ENCODE measurements at regions not wholly inside any gene's neighbourhood (a gene's known extent, or its start where the extent isn't known, plus 50 kb on each side); places are given as distances from the start of the nearest gene placed in this dataset.

DNA sequence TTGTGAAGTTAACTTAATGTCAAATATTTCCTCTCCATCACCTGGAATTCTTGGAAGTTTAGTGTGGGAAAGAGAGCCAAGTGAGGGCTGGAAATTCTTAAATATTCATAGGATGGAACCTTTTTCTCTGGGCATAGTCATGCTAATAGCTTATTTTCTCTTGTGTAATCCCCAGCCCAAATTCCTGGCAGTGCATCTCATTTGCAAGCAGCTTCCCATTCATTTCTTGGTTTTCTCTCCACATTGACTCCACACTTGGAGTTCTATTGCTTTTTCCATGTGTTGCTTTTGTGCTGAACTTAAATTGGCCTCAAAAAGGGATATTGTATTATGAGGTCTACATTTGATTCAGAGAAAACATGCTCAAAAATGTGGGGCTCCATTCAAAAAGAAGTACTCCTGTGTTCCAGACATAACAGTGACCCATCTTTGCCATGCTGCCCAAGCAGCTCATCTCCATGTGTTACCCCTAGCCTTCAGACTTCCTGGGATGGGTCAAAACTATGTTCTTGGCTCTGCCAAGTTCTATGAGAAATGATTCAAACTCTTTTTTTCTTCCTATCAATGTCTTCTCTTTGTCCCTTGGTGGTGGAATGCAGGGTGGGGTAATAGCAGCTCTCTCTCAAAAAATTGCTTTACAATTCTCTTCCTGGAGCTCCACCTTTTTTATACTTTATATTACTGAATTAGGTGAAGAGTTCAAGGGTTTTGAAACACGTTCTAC, 2471.5 kb downstream of the PCDH9 start:
- no peak overlapping the region for H3K27ac ChIP-seq
- no peak for TF ChIP-seq ZFX (IDR thresholded peaks at IDR 0.05)

DNA sequence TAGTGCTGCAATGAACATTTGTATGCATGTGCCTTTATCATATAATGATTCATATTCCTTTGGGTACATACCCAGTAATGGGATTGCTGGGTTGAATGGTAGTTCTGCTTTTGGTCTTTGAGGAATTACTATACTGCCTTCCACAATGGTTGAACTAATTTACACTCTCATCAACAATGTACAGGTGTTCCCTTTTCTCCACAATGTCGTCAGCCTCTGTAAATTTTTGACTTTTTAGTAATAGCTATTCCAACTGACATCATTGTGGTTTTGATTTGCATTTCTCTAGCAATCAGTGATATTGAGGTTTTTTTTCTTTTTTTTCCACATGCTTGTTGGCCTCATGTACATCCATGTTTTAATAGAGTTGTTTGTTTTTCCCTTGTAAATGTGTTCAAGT, 2473.5 kb downstream of the PCDH9 start:
- TF ChIP-seq ZFX (IDR thresholded peaks at IDR 0.05): no peak
- TF ChIP-seq, protein P1, sequence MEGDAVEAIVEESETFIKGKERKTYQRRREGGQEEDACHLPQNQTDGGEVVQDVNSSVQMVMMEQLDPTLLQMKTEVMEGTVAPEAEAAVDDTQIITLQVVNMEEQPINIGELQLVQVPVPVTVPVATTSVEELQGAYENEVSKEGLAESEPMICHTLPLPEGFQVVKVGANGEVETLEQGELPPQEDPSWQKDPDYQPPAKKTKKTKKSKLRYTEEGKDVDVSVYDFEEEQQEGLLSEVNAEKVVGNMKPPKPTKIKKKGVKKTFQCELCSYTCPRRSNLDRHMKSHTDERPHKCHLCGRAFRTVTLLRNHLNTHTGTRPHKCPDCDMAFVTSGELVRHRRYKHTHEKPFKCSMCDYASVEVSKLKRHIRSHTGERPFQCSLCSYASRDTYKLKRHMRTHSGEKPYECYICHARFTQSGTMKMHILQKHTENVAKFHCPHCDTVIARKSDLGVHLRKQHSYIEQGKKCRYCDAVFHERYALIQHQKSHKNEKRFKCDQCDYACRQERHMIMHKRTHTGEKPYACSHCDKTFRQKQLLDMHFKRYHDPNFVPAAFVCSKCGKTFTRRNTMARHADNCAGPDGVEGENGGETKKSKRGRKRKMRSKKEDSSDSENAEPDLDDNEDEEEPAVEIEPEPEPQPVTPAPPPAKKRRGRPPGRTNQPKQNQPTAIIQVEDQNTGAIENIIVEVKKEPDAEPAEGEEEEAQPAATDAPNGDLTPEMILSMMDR (conservative IDR thresholded peaks at IDR 0.05): no peak
- no peak overlapping the region for H3K27ac ChIP-seq

DNA sequence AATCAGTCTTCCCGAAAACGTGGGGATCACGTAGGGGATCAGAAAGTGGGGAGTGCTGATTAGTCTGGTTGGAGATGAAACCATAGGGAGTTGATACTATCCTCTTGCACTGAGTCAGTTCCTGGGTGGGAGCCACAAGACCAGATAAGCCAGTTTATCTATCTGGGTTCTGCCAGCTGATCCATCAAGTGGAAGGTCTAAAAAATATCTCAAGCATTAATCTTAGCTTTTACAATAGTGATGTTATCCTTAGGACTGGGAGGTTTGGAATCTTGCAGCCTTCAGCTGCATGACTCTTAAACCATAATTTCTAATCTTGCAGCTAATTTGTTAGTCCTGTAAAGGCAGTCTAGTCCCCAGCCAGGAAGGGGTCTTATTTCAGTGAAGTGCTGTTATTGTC, 2474.2 kb downstream of the PCDH9 start:
- TF ChIP-seq, protein P1 (conservative IDR thresholded peaks at IDR 0.05): no peak
- TF ChIP-seq ZFX (IDR thresholded peaks at IDR 0.05): no peak
- H3K27ac ChIP-seq: no peak overlapping the region

DNA sequence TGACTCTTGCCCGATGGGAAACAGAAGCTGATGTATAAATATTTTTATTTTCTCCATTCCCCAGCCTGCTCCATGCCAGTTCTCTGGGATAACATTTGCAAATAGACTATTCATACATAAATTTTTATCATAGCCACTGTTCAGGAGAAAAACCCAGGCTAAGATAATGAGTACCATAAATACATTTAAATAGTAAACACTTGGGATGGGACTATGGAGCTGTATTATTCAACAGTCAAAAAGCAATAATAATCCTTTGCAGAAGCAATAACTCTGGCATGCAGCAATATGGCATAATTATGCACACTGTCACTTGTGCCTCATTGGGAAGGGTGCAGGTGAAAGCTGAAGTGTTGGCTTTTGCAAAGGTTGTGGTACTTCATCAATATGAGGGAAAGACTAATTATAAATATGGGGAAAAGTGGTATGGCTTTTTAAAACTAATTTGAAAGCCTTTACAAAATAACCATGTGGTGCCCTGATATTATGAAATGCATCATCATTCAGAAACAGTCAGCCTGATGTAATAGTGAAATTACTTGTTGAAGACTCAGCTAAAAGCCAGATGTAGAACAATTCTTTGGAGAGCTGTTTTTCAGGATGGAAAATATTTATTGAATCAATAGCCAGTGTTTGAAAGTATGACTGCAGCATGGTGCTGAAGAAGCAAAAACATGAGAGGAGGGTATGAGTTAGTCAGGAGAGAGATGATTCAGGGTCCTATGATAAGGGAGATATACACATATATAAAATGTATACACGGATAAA, 2476.7 kb downstream of the PCDH9 start:
- H3K27ac ChIP-seq: no peak overlapping the region
- TF ChIP-seq, protein P1 (conservative IDR thresholded peaks at IDR 0.05): no peak
- no peak for TF ChIP-seq ZFX (IDR thresholded peaks at IDR 0.05)

DNA sequence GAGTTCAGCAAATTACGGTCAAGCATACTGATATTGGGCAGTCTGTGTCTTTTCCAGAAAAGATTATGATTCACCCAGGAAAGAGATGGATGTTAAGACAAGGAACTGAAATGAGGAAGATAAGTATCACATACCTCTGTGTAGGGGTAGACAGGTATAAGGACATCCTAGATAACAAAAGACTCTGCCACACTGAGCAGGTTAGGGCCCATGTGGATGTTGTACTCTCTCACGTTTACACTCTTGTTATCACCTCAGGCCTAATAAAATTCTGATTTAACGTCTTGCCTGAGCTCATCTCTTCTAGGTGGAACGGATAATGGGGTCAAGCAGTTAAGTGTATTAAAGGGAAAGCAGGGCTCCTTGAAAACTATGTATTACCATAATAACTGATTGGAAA, 2480.8 kb downstream of the PCDH9 start:
- H3K27ac ChIP-seq: no peak overlapping the region
- TF ChIP-seq, protein P1 (conservative IDR thresholded peaks at IDR 0.05): no peak
- no peak for TF ChIP-seq ZFX (IDR thresholded peaks at IDR 0.05)

DNA sequence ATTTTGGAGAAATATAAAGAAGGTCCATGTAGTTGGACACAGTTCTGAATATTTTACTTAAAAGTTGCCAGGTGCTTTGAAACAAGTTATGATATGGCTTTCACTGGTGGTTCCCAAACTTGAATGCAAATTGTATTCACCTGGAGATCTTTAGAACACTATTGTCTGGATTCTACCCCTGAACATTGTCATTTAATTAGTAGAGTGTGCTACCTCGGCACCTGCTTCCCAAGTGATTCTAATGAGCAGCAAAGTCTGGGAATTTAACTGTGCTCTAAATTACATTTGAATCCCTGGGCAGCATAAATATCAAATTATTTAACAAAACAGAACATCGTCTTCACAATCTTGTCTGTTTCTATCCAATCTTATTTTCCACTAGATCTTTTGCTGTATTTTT, 2483.3 kb downstream of the PCDH9 start:
- no peak for TF ChIP-seq ZFX (IDR thresholded peaks at IDR 0.05)
- TF ChIP-seq, protein P1 (conservative IDR thresholded peaks at IDR 0.05): no peak
- no peak overlapping the region for H3K27ac ChIP-seq

DNA sequence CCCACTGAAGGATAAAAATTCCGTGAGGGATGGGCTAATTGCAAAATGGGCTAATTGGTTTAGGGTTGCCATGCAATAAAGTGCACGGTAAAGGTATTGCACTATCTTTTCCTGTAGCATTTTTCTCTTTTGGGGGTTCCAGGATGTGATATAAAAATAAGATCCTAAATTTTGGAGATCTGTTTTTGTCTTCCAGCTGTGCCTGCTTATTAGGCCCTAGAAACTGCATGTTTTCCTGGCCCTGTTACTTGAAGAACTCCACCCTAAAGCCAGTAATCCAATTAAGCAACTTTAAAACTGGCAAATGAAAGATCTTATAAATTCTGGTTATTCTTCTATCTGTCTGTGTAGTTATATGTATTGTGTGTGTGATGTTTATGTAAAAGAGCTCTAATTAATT, 2489.6 kb downstream of the PCDH9 start:
- no peak for TF ChIP-seq ZFX (IDR thresholded peaks at IDR 0.05)
- TF ChIP-seq, protein P1 (conservative IDR thresholded peaks at IDR 0.05): no peak
- no peak overlapping the region for H3K27ac ChIP-seq

Data from C4-2B (cell line).